Esophagus squamous epithelium (tissue), 4 donors: ENCODE measurements at regions not wholly inside any gene's neighbourhood (a gene's known extent, or its start where the extent isn't known, plus 50 kb on each side); places are given as distances from the start of the nearest gene placed in this dataset.

ENCODE experiments used
- POLR2A ChIP-seq, 4 donors: fragments of 450-650 bp; IDR thresholded peaks; one replicate each; pipeline ENCODE4 v1.6.1; 2017; ENCODE audit warnings: antibody characterized with exemption in 4 of 4, mild to moderate bottlenecking in 4 of 4, moderate library complexity in 3 of 4
- TF ChIP-seq, protein P1 (sequence below), 6 experiments: fragments of 450-650 bp in 4 of 6; fragments of 200-600 bp in 2 of 6; sonication (generic) in 2 of 6; IDR thresholded peaks; one replicate each; pipeline ENCODE4 v1.5.1; 2016 to 2019; ENCODE audit warnings: antibody characterized with exemption in 6 of 6, mild to moderate bottlenecking in 4 of 6, moderate library complexity in 4 of 6

DNA sequence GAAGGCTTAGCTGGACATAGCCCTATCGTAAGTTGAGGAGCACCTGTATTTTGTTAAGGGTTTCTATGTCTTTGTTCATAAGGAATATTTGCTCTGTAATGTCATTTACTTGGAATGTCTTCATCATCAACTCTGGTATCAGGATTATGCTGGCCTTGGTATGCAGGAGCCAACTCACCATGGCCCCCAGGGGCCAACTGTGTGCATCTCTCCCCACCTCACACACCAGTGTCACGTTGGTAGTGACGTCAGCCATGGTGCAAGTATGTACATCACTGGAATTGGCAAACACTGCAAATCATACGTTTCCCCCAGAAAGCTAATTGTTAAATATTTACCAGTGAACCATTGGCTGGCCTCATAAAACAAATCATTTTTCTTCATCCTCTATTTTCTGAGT, 70.8 kb downstream of the YTHDF1 start:
- no peak for TF ChIP-seq POLR2A (IDR thresholded peaks at IDR 0.05)
- TF ChIP-seq, protein P1, sequence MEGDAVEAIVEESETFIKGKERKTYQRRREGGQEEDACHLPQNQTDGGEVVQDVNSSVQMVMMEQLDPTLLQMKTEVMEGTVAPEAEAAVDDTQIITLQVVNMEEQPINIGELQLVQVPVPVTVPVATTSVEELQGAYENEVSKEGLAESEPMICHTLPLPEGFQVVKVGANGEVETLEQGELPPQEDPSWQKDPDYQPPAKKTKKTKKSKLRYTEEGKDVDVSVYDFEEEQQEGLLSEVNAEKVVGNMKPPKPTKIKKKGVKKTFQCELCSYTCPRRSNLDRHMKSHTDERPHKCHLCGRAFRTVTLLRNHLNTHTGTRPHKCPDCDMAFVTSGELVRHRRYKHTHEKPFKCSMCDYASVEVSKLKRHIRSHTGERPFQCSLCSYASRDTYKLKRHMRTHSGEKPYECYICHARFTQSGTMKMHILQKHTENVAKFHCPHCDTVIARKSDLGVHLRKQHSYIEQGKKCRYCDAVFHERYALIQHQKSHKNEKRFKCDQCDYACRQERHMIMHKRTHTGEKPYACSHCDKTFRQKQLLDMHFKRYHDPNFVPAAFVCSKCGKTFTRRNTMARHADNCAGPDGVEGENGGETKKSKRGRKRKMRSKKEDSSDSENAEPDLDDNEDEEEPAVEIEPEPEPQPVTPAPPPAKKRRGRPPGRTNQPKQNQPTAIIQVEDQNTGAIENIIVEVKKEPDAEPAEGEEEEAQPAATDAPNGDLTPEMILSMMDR (IDR thresholded peaks at IDR 0.05): no peak
